Sigmoid colon (tissue), 4 donors: ENCODE measurements at regions not wholly inside any gene's neighbourhood (a gene's known extent, or its start where the extent isn't known, plus 50 kb on each side); places are given as distances from the start of the nearest gene placed in this dataset.

Experiments used
- CTCF ChIP-seq, 4 experiments: fragments of 450-650 bp in 3 of 4; fragments of 200-600 bp in 1 of 4; IDR thresholded peaks; one replicate each; pipeline ENCODE4 v1.5.1; 2016 to 2019; ENCODE audit warnings: antibody characterized with exemption in 4 of 4, mild to moderate bottlenecking in 3 of 4, moderate library complexity in 2 of 4
- EP300 ChIP-seq, 4 donors: sonication (generic); formaldehyde crosslinking; IDR thresholded peaks; one replicate each; pipeline ENCODE4 v1.6.1; 2017; ENCODE audit warnings: antibody characterized with exemption in 4 of 4
- POLR2A ChIP-seq, 2 donors: fragments of 450-650 bp; IDR thresholded peaks; one replicate each; pipeline ENCODE4 v1.6.1; 2016; ENCODE audit warnings: antibody characterized with exemption in 2 of 2, mild to moderate bottlenecking in 2 of 2, moderate library complexity in 2 of 2
- POLR2AphosphoS5 ChIP-seq, 4 donors: sonication (generic); formaldehyde crosslinking; IDR thresholded peaks; one replicate each; pipeline ENCODE4 v1.6.1; 2017; ENCODE audit warnings: antibody characterized with exemption in 4 of 4

GRCh38 chr2:209097168-209097567 is 326.7 kb upstream of the MAP2 start:
- TF ChIP-seq POLR2A (IDR thresholded peaks at IDR 0.05) (no peak), CTCF (IDR thresholded peaks at IDR 0.05) (no peak), POLR2AphosphoS5 (IDR thresholded peaks at IDR 0.05) (no peak), EP300 (IDR thresholded peaks at IDR 0.05) (no peak)
